K562 (cell line): ENCODE measurements at regions not wholly inside any gene's neighbourhood (a gene's known extent, or its start where the extent isn't known, plus 50 kb on each side); places are given as distances from the start of the nearest gene placed in this dataset.
A peak's percentile ranks its signal among the peaks of the same experiment; 100 is the strongest.

Experiments
- CEBPB ChIP-seq: fragments of 450-650 bp; IDR thresholded peaks from 2 replicates; pipeline ENCODE4 v1.6.1; 2016; ENCODE audit warnings: missing genetic modification characterization, missing compliant biosample characterization
- HDAC1 ChIP-seq, 2 experiments: fragments of 450-650 bp; IDR thresholded peaks; 2 replicates each; pipeline ENCODE4 v1.6.1; 2016 to 2017; ENCODE audit warnings: inconsistent platforms in 1 of 2, mild to moderate bottlenecking in 1 of 2, moderate library complexity in 1 of 2
- HNRNPL ChIP-seq: fragments of 200-400 bp; formaldehyde crosslinking; IDR thresholded peaks from 2 replicates; pipeline ENCODE4 v1.6.1; 2017; ENCODE audit warnings: low read depth, mild to moderate bottlenecking, low read length
- IFI16 ChIP-seq: fragments of 250-450 bp; sonication (Bioruptor Pico); IDR thresholded peaks from 2 replicates; pipeline ENCODE4 v2.1.2; 2022; ENCODE audit warnings: mild to moderate bottlenecking, inconsistent platforms
- MYBL2 ChIP-seq, 2 experiments: fragments of 450-650 bp in 1 of 2; sonication (generic) in 1 of 2; formaldehyde crosslinking in 1 of 2; IDR thresholded peaks; 2 replicates each; pipeline versions ENCODE4 v1.6.1 to v1.8.1; 2017 to 2022; ENCODE audit warnings: borderline replicate concordance in 1 of 2, inconsistent platforms in 1 of 2, low read depth in 1 of 2, mild to moderate bottlenecking in 1 of 2, missing genetic modification reagents in 1 of 2, moderate library complexity in 1 of 2
- NFE2 ChIP-seq: IDR thresholded peaks from 2 replicates; pipeline ENCODE4 v1.6.1; 2014; ENCODE audit warnings: antibody characterized with exemption, low read depth
- RHOXF2B ChIP-seq: fragments of 250-450 bp; sonication (Bioruptor Pico); conservative IDR thresholded peaks from 2 replicates; pipeline ENCODE4 v1.5.1; 2021
- STAT5B ChIP-seq: fragments of 250-450 bp; sonication (Bioruptor Pico); IDR thresholded peaks from 2 replicates; pipeline ENCODE4 v1.8.0; 2021; ENCODE audit warnings: mild to moderate bottlenecking, inconsistent platforms
- TGIF2 ChIP-seq: sonication (generic); formaldehyde crosslinking; IDR thresholded peaks from 2 replicates; pipeline ENCODE4 v1.8.1; 2022; ENCODE audit warnings: mild to moderate bottlenecking, missing genetic modification reagents, moderate library complexity
- ZC3H11A ChIP-seq: IDR thresholded peaks from 2 replicates; pipeline ENCODE4 v1.6.1; 2012; ENCODE audit warnings: low read depth, low read length, improper control_type of control experiment
- ZNF134 ChIP-seq: fragments of 250-450 bp; sonication (Bioruptor Pico); conservative IDR thresholded peaks from 2 replicates; pipeline ENCODE4 v1.4.0; 2020
- ZNF316 ChIP-seq: fragments of 450-650 bp; IDR thresholded peaks from 2 replicates; pipeline ENCODE4 v1.6.1; 2016
- TF ChIP-seq, protein P1 (sequence below): fragments of 450-650 bp; IDR thresholded peaks from 2 replicates; pipeline ENCODE4 v1.6.1; 2018; ENCODE audit not compliant: partially characterized antibody
- TF ChIP-seq, protein P2 (sequence below), 2 experiments: fragments of 450-650 bp in 1 of 2; sonication (generic) in 1 of 2; formaldehyde crosslinking in 1 of 2; IDR thresholded peaks in 1 of 2; conservative IDR thresholded peaks in 1 of 2; 2 replicates each; pipeline versions ENCODE4 v1.6.1 to v1.8.1; 2016 to 2023; ENCODE audit warnings: mild to moderate bottlenecking in 2 of 2, moderate library complexity in 2 of 2, inconsistent platforms in 1 of 2, missing genetic modification reagents in 1 of 2
- TF ChIP-seq, protein P3 (sequence below), 2 experiments: fragments of 450-650 bp; conservative IDR thresholded peaks; 2 replicates each; pipeline ENCODE4 v1.6.1; 2017; ENCODE audit warnings: mild to moderate bottlenecking in 2 of 2, moderate library complexity in 2 of 2
- TF ChIP-seq, protein P4 (sequence below): sonication (generic); formaldehyde crosslinking; IDR thresholded peaks from 2 replicates; pipeline ENCODE4 v1.8.0; 2022; ENCODE audit warnings: missing genetic modification reagents, mild to moderate bottlenecking, borderline replicate concordance
- TF ChIP-seq, protein P5 (sequence below), 2 experiments: IDR thresholded peaks in 1 of 2; conservative IDR thresholded peaks in 1 of 2; 2 replicates each; pipeline ENCODE4 v1.6.1; 2016; ENCODE audit warnings: low read depth in 2 of 2, mild to moderate bottlenecking in 1 of 2, missing compliant biosample characterization in 1 of 2, missing genetic modification characterization in 1 of 2, moderate library complexity in 1 of 2

DNA sequence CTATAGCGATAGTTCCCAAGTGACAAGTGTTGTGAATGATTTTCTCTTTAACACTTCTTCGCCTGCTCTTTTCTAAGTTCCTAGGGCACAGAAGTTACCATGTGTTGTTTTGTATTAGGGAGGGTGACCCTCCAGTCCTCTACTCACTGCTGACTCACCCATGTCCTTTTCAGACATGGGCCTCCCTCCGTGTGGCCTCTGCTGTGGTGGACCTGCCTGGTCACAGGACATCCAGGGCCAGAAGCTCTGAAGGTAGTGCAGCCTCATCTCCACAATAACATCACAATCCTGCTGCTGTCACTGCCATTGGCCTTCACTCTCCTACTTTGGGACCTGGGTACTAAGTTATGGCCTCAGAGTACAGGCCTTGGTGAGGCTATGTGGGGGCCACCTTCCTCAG lies 87.1 kb upstream of the TNFAIP3 start (continued):
- no peak for TF ChIP-seq CEBPB
- no peak for TF ChIP-seq MYBL2 (IDR thresholded peaks at IDR 0.05; ENCODE audit: low read depth)
- TF ChIP-seq MYBL2 (CRISPR knock-in tag; IDR thresholded peaks at IDR 0.05; ENCODE audit: borderline replicate concordance): no peak
- TF ChIP-seq HDAC1 (IDR thresholded peaks at IDR 0.05): no peak
- TF ChIP-seq RHOXF2B (CRISPR knock-in tag): no peak
- TF ChIP-seq STAT5B (CRISPR knock-in tag): no peak
- TF ChIP-seq ZNF134 (CRISPR knock-in tag): no peak
- TF ChIP-seq ZNF316: 0 out of 2 replicates have a peak, but pooled peaks have one; percentile 7
- peak; percentile 52 for TF ChIP-seq NFE2
- no peak for TF ChIP-seq IFI16 (CRISPR knock-in tag)
- no peak for TF ChIP-seq HNRNPL
- TF ChIP-seq, protein P1, sequence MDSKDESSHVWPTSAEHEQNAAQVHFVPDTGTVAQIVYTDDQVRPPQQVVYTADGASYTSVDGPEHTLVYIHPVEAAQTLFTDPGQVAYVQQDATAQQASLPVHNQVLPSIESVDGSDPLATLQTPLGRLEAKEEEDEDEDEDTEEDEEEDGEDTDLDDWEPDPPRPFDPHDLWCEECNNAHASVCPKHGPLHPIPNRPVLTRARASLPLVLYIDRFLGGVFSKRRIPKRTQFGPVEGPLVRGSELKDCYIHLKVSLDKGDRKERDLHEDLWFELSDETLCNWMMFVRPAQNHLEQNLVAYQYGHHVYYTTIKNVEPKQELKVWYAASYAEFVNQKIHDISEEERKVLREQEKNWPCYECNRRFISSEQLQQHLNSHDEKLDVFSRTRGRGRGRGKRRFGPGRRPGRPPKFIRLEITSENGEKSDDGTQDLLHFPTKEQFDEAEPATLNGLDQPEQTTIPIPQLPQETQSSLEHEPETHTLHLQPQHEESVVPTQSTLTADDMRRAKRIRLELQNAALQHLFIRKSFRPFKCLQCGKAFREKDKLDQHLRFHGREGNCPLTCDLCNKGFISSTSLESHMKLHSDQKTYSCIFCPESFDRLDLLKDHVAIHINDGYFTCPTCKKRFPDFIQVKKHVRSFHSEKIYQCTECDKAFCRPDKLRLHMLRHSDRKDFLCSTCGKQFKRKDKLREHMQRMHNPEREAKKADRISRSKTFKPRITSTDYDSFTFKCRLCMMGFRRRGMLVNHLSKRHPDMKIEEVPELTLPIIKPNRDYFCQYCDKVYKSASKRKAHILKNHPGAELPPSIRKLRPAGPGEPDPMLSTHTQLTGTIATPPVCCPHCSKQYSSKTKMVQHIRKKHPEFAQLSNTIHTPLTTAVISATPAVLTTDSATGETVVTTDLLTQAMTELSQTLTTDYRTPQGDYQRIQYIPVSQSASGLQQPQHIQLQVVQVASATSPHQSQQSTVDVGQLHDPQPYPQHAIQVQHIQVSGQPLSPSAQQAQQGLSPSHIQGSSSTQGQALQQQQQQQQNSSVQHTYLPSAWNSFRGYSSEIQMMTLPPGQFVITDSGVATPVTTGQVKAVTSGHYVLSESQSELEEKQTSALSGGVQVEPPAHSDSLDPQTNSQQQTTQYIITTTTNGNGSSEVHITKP: peak; percentile 70
- TF ChIP-seq ZC3H11A: no peak
- TF ChIP-seq, protein P2, sequence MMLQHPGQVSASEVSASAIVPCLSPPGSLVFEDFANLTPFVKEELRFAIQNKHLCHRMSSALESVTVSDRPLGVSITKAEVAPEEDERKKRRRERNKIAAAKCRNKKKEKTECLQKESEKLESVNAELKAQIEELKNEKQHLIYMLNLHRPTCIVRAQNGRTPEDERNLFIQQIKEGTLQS (IDR thresholded peaks at IDR 0.05): 0 out of 2 replicates have a peak, but pooled peaks have one; percentile 18
- TF ChIP-seq, protein P2 (CRISPR knock-in tag; conservative IDR thresholded peaks at IDR 0.05): no peak
- TF ChIP-seq, protein P3, sequence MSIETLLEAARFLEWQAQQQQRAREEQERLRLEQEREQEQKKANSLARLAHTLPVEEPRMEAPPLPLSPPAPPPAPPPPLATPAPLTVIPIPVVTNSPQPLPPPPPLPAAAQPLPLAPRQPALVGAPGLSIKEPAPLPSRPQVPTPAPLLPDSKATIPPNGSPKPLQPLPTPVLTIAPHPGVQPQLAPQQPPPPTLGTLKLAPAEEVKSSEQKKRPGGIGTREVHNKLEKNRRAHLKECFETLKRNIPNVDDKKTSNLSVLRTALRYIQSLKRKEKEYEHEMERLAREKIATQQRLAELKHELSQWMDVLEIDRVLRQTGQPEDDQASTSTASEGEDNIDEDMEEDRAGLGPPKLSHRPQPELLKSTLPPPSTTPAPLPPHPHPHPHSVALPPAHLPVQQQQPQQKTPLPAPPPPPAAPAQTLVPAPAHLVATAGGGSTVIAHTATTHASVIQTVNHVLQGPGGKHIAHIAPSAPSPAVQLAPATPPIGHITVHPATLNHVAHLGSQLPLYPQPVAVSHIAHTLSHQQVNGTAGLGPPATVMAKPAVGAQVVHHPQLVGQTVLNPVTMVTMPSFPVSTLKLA (conservative IDR thresholded peaks at IDR 0.05): no peak
- TF ChIP-seq, protein P4, sequence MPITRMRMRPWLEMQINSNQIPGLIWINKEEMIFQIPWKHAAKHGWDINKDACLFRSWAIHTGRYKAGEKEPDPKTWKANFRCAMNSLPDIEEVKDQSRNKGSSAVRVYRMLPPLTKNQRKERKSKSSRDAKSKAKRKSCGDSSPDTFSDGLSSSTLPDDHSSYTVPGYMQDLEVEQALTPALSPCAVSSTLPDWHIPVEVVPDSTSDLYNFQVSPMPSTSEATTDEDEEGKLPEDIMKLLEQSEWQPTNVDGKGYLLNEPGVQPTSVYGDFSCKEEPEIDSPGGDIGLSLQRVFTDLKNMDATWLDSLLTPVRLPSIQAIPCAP (CRISPR knock-in tag): no peak
- no peak for TF ChIP-seq TGIF2 (CRISPR knock-in tag)
- TF ChIP-seq, protein P5, sequence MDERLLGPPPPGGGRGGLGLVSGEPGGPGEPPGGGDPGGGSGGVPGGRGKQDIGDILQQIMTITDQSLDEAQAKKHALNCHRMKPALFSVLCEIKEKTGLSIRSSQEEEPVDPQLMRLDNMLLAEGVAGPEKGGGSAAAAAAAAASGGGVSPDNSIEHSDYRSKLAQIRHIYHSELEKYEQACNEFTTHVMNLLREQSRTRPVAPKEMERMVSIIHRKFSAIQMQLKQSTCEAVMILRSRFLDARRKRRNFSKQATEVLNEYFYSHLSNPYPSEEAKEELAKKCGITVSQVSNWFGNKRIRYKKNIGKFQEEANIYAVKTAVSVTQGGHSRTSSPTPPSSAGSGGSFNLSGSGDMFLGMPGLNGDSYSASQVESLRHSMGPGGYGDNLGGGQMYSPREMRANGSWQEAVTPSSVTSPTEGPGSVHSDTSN (CRISPR knock-in tag; IDR thresholded peaks at IDR 0.05; ENCODE audit: low read depth): no peak
- TF ChIP-seq, protein P5 (tag; conservative IDR thresholded peaks at IDR 0.05; ENCODE audit: low read depth): no peak
